K562 (cell line): ENCODE measurements at regions not wholly inside any gene's neighbourhood (a gene's known extent, or its start where the extent isn't known, plus 50 kb on each side); places are given as distances from the start of the nearest gene placed in this dataset.

Source experiments
- SIX5 ChIP-seq, 2 experiments: IDR thresholded peaks; 2 replicates each; pipeline ENCODE4 v1.6.1; 2011; ENCODE audit warnings: low read length in 2 of 2, borderline replicate concordance in 1 of 2, low read depth in 1 of 2, mild to moderate bottlenecking in 1 of 2, moderate library complexity in 1 of 2; ENCODE audit not compliant: insufficient read depth in 1 of 2
- ZBED1 ChIP-seq: IDR thresholded peaks from 2 replicates; pipeline ENCODE4 v1.6.1; 2014
- ZNF384 ChIP-seq: IDR thresholded peaks from 2 replicates; pipeline ENCODE4 v1.6.1; 2012; ENCODE audit warnings: low read depth, low read length, improper control_type of control experiment

DNA sequence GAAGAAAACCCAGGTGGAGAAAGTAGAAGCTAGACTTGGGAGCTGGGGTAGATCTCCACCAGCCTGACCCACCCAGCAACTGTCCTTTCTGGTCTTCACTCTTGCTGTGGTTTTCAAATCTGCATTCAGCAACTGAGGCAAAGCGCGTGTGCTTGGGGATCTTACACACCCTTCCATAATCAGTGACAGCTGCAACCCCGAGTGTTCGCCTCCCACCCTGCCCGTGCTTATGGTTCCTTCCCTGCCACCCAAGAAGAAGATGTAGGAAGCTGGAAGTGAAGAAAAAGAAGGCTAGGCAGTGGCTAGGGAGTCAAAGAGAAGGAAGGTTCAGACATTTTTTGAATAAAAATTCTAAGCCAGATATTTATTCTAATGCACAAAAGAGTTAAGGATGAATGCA lies 162.6 kb upstream of the CCND2 start:
- TF ChIP-seq ZBED1: no peak
- TF ChIP-seq SIX5 (IDR thresholded peaks at IDR 0.05; ENCODE audit: borderline replicate concordance in 1 of 2, insufficient read depth in 1 of 2, low read depth in 1 of 2, low read length in 2 of 2): no peak
- no peak for TF ChIP-seq ZNF384
